GM20000 (cell line): ENCODE measurements at regions not wholly inside any gene's neighbourhood (a gene's known extent, or its start where the extent isn't known, plus 50 kb on each side); places are given as distances from the start of the nearest gene placed in this dataset.

Experiments used
- DNase-seq: peaks from one replicate; pipeline ENCODE4 v3.0.0; 2012; ENCODE audit warnings: low spot score
- CTCF ChIP-seq: IDR thresholded peaks from 2 replicates; pipeline ENCODE4 v1.5.1; 2012; ENCODE audit warnings: mild to moderate bottlenecking, control low read depth; ENCODE audit errors: extremely low read depth, missing control alignments

- DNase-seq, result no peak
- no peak for TF ChIP-seq CTCF
Observed at GRCh38 chr12:125284087-125284486, 218.9 kb downstream of the AACS start.

- no peak for TF ChIP-seq CTCF
- no peak for DNase-seq
Observed at GRCh38 chr12:125284945-125285685, 219.9 kb downstream of the AACS start.

- no peak for TF ChIP-seq CTCF
- no peak for DNase-seq
Observed at GRCh38 chr12:125286005-125286727, 220.9 kb downstream of the AACS start.

GRCh38 chr12:125287155-125287847, 222.1 kb downstream of the AACS start:
- DNase-seq, result peak; percentile 16
- TF ChIP-seq CTCF, result no peak

- TF ChIP-seq CTCF, result no peak
- no peak for DNase-seq
Observed at GRCh38 chr12:125288931-125289928, 224.0 kb downstream of the AACS start.

GRCh38 chr12:125289970-125290369, 224.7 kb downstream of the AACS start:
- DNase-seq, result no peak
- TF ChIP-seq CTCF, result no peak
